ENCODE measurements at regions not wholly inside any gene's neighbourhood (a gene's known extent, or its start where the extent isn't known, plus 50 kb on each side); places are given as distances from the start of the nearest gene placed in this dataset.

- no peak for DNase-seq (ENCODE audit: low read depth in 4 of 4, low spot score in 3 of 4)
Measured at GRCh38 chr2:188189356-188189755, 102.3 kb upstream of the GULP1 start.

DNA sequence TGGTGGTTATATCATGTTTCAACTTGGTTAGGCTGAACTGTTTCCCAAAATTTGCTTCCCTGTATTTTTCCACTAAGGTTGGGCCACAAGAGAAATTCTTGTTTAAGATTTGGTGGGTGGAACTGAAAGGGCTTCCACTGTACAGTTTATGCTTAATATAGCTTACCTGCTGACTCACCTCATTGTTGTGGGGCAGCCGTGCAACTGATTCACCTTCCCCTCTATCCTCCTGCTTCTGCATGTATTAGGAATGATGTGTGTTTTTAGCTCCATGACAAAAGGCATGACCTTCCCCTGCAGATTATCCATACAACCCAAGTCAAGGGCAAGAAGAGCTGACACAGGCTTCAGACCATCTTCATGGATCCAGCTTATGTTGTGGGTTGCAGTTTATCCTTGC is 98.4 kb upstream of the GULP1 start:
- no peak for DNase-seq (ENCODE audit: low read depth in 4 of 4, low spot score in 3 of 4)

GRCh38 chr2:188196343-188197008 is 95.2 kb upstream of the GULP1 start:
- no peak for DNase-seq (ENCODE audit: low read depth in 4 of 4, low spot score in 3 of 4)

- DNase-seq (ENCODE audit: low read depth in 4 of 4, low spot score in 3 of 4) = no peak
Measured at GRCh38 chr2:188199716-188200128, 92.0 kb upstream of the GULP1 start.

GRCh38 chr2:188201639-188202038 is 90.0 kb upstream of the GULP1 start:
- DNase-seq (ENCODE audit: low read depth in 4 of 4, low spot score in 3 of 4) = no peak

DNA sequence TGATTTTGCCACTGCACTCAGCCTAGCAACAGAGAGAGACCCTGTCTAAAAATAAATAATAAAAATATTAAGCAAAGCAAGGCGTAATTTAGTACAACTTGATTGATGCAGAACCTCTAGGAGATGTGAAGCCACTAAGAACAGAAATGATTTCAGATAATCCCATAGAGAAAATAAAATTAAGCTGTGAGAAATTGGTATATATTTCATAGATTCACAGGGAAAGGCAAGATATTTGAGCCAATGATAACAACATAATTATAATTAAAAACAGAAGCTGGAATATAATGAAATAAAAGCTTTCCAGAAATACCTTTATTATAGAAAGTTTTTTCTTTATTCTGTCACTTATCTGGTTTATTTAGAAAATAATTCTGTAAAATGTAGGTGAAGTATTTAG is 88.9 kb upstream of the GULP1 start:
- DNase-seq (ENCODE audit: low read depth in 4 of 4, low spot score in 3 of 4) = no peak

GRCh38 chr2:188203776-188204175 is 87.9 kb upstream of the GULP1 start:
- no peak for DNase-seq (ENCODE audit: low read depth in 4 of 4, low spot score in 3 of 4)

DNA sequence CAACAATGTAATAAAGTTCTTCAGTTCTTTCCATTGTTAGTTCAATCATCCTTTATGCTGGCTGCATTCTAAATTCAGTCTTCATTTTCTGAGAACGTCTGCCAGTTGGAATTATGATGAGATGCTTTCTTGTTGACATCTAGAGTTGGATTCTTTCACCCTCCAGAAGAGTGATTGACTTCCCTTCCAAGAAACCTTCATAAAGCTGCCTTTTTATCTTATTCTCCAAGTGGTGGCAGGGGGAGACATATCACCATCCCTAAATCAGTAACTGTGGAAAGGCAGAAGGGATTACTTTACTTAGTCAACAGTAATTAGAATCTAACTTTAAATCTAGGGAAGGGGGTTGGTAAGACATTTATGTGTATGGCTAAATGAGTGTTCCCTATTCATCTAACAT is 86.8 kb upstream of the GULP1 start:
- no peak for DNase-seq (ENCODE audit: low read depth in 4 of 4, low spot score in 3 of 4)

DNA sequence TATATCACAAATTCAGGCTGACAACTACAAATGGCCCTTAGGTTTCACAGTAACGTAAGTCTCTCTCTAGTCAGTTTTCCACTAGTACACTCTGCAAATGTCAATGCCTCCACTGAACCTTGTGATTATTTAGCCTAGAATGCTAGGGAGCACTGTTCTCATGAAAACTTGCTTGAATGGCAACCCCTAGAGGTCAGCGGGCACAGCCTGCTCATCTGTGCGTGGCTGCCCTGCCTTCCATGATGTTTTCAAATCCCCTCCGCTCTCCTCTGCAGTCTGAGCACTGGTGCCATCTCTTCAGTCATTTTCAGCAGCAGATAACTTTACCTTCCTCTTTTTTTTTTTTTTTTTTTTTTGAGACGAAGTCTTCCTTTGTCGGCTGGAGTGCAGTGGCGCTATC is 84.1 kb upstream of the GULP1 start:
- no peak for DNase-seq (ENCODE audit: low read depth in 4 of 4, low spot score in 3 of 4)

DNA sequence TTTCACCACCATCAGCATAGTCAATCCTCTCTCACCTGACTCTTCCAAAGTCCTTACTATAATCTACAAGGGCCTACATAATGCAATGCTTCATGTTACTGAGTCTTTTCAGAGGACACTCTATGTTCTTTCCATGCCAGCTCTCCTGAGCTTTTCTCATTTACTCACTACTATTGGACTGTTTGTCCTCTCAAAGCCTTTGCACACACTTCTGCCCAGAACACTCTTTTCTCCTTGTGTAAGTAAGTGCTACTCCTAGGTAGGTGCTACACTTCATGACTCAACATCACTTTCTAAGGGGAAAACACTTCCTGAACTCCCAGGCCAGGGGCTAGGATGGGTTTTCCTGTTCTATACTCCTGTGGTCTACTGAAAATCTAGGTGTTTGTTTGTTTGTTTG is 82.5 kb upstream of the GULP1 start:
- DNase-seq (ENCODE audit: low read depth in 4 of 4, low spot score in 3 of 4) = no peak

DNA sequence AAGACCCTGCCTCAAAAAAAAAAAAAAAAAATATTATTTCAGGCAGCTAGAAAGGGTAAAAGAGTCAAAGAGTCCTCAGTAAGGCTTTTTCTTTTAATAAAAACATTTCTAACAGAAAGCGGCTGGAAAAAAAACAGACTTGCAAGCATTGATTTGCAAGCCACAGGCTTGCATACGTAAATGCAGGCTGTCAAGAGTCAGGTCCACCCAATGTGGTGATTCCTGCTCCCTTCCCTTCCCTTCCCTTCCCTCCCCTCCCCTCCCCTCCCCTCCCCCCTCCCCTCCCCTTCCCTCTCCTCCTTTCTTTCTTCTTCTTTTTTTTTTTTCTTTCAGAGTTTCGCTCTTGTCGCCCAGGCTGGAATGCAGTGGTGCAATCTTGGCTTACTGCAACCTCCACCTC is 74.4 kb upstream of the GULP1 start:
- no peak for DNase-seq (ENCODE audit: low read depth in 4 of 4, low spot score in 3 of 4)

- DNase-seq (ENCODE audit: low read depth in 4 of 4, low spot score in 3 of 4) = peak in 1 of 4 donors; percentile 4
Measured at GRCh38 chr2:188219541-188219940, 72.1 kb upstream of the GULP1 start.

GRCh38 chr2:188220535-188220934 is 71.1 kb upstream of the GULP1 start:
- no peak for DNase-seq (ENCODE audit: low read depth in 4 of 4, low spot score in 3 of 4)

DNA sequence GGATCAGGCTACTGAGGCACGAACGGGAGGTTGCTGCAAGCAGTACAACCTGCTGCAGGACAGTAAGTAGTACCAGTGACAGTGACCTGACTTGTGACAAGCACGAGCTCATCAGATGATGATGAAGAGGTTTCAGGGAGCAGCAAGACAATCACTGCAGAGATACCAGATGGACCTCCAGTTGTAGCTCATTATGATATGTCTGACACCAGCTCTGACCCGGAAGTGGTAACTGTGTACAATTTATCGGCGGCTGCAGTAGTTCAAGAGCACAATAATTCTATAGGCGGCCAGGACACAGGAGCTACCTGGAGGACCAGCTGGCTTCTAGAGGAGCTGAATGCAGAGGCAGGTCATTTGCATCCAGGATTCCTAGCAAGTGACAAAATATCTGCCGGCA is 64.0 kb upstream of the GULP1 start:
- DNase-seq (ENCODE audit: low read depth in 4 of 4, low spot score in 3 of 4) = no peak

DNA sequence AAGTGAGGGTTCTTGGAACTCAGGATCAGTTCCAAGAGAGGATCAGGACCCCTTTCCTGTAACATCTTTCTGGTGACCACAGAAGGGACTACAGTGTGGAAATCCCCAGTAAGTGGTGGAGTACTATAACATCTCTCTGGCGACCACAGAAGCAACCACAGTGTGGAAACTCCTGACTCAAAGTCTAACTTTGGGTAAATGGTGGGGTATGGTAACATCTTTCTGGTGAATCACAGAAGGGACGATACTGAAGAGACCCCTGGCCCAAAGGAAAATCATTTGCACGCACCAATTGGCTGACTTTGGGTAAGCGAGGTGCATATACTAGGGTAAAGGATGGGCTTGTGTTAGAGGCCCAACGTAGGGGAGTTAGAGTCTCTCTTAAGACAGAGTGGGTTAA is 56.3 kb upstream of the GULP1 start:
- no peak for DNase-seq (ENCODE audit: low read depth in 4 of 4, low spot score in 3 of 4)

GRCh38 chr2:188238386-188238785 is 53.3 kb upstream of the GULP1 start:
- no peak for DNase-seq (ENCODE audit: low read depth in 4 of 4, low spot score in 3 of 4)

Data from left renal pelvis (tissue), 4 donors.